ENCODE measurements at regions not wholly inside any gene's neighbourhood (a gene's known extent, or its start where the extent isn't known, plus 50 kb on each side); places are given as distances from the start of the nearest gene placed in this dataset.

DNA sequence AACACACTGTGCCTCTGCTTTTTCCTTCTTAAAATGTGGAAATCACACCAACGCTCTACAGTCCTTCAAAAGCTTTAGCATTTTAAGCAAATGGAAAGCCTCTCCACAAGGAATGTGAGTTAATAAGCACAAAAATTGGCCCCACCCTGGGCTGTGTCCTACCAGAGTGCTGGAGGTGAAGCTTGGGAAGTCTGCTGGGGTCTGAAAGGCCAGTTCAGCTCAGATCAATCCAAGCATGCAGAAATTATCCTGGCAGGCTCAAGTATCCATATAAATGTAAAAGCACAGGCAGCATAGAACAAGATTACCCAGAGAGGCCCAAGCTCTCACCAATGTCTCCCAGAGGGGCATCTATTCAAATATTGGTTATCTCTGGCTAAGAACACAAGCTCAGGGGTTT lies 98.5 kb downstream of the ESM1 start:
- CTCF ChIA-PET: interaction anchor here (0.8 to 2.3 kb wide), 9 partner anchors 14 to 397 kb away, joined by 3 to 9 read pairs (median 4); partner anchors contain the start of gene SNX18
- TF ChIP-seq, protein P1, sequence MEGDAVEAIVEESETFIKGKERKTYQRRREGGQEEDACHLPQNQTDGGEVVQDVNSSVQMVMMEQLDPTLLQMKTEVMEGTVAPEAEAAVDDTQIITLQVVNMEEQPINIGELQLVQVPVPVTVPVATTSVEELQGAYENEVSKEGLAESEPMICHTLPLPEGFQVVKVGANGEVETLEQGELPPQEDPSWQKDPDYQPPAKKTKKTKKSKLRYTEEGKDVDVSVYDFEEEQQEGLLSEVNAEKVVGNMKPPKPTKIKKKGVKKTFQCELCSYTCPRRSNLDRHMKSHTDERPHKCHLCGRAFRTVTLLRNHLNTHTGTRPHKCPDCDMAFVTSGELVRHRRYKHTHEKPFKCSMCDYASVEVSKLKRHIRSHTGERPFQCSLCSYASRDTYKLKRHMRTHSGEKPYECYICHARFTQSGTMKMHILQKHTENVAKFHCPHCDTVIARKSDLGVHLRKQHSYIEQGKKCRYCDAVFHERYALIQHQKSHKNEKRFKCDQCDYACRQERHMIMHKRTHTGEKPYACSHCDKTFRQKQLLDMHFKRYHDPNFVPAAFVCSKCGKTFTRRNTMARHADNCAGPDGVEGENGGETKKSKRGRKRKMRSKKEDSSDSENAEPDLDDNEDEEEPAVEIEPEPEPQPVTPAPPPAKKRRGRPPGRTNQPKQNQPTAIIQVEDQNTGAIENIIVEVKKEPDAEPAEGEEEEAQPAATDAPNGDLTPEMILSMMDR (IDR thresholded peaks at IDR 0.05; ENCODE audit: control extremely low read depth, extremely low read depth, low read depth, missing control alignments): no peak
- POLR2A ChIA-PET: no interaction called here
- DNase-seq (ENCODE audit: extremely low spot score): no peak

GRCh38 chr5:54885636-54886035 lies 99.8 kb downstream of the ESM1 start:
- DNase-seq (ENCODE audit: extremely low spot score): no peak
- TF ChIP-seq, protein P1 (IDR thresholded peaks at IDR 0.05; ENCODE audit: control extremely low read depth, extremely low read depth, low read depth, missing control alignments): no peak
- CTCF ChIA-PET: interaction anchor here (1.2 to 2.3 kb wide), 5 partner anchors 13 to 396 kb away, joined by 4 to 9 read pairs (median 6); partner anchors contain the start of gene SNX18
- POLR2A ChIA-PET: no interaction called here

- POLR2A ChIA-PET: no interaction called here
- CTCF ChIA-PET: no interaction called here
- TF ChIP-seq, protein P1 (IDR thresholded peaks at IDR 0.05; ENCODE audit: control extremely low read depth, extremely low read depth, low read depth, missing control alignments): no peak
- no peak for DNase-seq (ENCODE audit: extremely low spot score)
Measured at GRCh38 chr5:54884195-54884536, 101.2 kb downstream of the ESM1 start.

- TF ChIP-seq, protein P1 (IDR thresholded peaks at IDR 0.05; ENCODE audit: control extremely low read depth, extremely low read depth, low read depth, missing control alignments): no peak
- DNase-seq (ENCODE audit: extremely low spot score): no peak
- CTCF ChIA-PET: no interaction called here
- POLR2A ChIA-PET: no interaction called here
Measured at GRCh38 chr5:54883374-54884194, 101.8 kb downstream of the ESM1 start.

DNA sequence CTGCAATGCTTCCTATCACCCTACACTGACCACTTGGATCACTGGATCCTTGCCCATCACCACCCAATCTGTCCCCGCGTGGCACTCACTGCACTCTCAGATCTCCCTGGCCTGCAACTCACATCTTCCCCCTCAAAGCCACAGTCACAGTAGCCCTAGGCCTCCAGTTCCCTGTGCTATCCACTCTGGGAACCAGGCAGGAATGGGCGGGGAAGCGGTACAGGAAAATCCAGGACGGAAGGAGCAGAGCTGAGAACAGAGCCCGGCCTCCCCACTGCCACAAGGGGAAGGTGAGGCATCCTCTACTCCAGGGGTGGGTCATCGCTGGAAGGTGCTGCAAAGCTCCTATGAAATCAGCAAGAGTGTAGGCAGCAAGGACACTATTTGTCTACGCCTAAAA lies 102.6 kb downstream of the ESM1 start:
- ChIA-PET POLR2A (no interaction called here), CTCF (no interaction called here)
- DNase-seq (ENCODE audit: extremely low spot score): no peak
- TF ChIP-seq, protein P1 (IDR thresholded peaks at IDR 0.05; ENCODE audit: control extremely low read depth, extremely low read depth, low read depth, missing control alignments): no peak

- ChIA-PET CTCF (interaction anchor here (1.6 kb wide), 1 partner anchor 15 kb away, joined by 6 read pairs; no protein-coding TSS in a partner anchor), POLR2A (no interaction called here)
- TF ChIP-seq, protein P1 (IDR thresholded peaks at IDR 0.05; ENCODE audit: control extremely low read depth, extremely low read depth, low read depth, missing control alignments): no peak
- no peak for DNase-seq (ENCODE audit: extremely low spot score)
Measured at GRCh38 chr5:54882101-54882500, 103.3 kb downstream of the ESM1 start.

All from GM10248 (cell line).